Right cardiac atrium (tissue), 5 donors: ENCODE measurements at regions not wholly inside any gene's neighbourhood (a gene's known extent, or its start where the extent isn't known, plus 50 kb on each side); places are given as distances from the start of the nearest gene placed in this dataset.
A peak's percentile ranks its signal among the peaks of the same experiment; 100 is the strongest.

Experiments used
- ATAC-seq, 2 donors: fragments of 200-7000 bp; cut with Tn5 transposase; one replicate each; pipeline versions ENCODE4 v1.8.0 to v1.9.1; 2020; ENCODE audit warnings: moderate library complexity in 2 of 2, mild to moderate bottlenecking in 1 of 2
- DNase-seq, 3 donors: peaks; one replicate each; pipeline ENCODE4 v3.0.0-alpha.2; 2020
- H3K27ac ChIP-seq: one replicate; pipeline ENCODE4 v1.5.1; 2013; ENCODE audit warnings: mild to moderate bottlenecking, low read length, control low read depth, moderate library complexity
- H3K27me3 ChIP-seq: one replicate; pipeline ENCODE4 v1.6.1; 2013; ENCODE audit not compliant: control insufficient read depth, insufficient read depth
- H3K4me1 ChIP-seq: one replicate; pipeline ENCODE4 v1.6.1; 2013; ENCODE audit warnings: low read length; ENCODE audit not compliant: control insufficient read depth, insufficient read depth
- H3K4me3 ChIP-seq: one replicate; pipeline ENCODE4 v1.5.1; 2013; ENCODE audit warnings: low read length, control low read depth
- H3K9me3 ChIP-seq: one replicate; pipeline ENCODE4 v1.6.1; 2013; ENCODE audit warnings: low read length; ENCODE audit not compliant: control insufficient read depth
- WGBS: extraction: QIAGEN DNeasy Blood & Tissue Kit; methylation state at CpG from one replicate; pipeline ENCODE4 v1.1.7; 2013; 5-methylcytosine and 5-hydroxymethylcytosine counted together
- intact Hi-C, 4 donors: fragments of 100-400 bp; cut with DNase I; formaldehyde crosslinking; loops; one replicate each; pipeline versions ENCODE4 v1.11.0 to v1.14.0; 2022 to 2023
- donor health status: healthy with polysubstance abuse.
- donor health status: DM: no; HTN: yes; CAD: no.
- donor health status: DM: no; HTN: no; CAD: no.
- donor health status: DM: no; HTN: yes; CAD: no; lungs with severe emphysema.
- donor health status: DM: yes; HTN: yes; CAD: no.

GRCh38 chr13:103218253-103218652 lies 152.0 kb upstream of the SLC10A2 start:
- ATAC-seq: no peak
- no peak overlapping the region for H3K27ac ChIP-seq
- H3K4me1 ChIP-seq: no peaks in the 10 kb centered on the region
- WGBS: 53% methylated on average over 1 of the region's 1 CpG
- intact Hi-C loops: no loop called here
- no peak for DNase-seq
- H3K9me3 ChIP-seq: no peaks in the 10 kb centered on the region
- no peak overlapping the region for H3K4me3 ChIP-seq
- no peaks in the 10 kb centered on the region for H3K27me3 ChIP-seq

- 43% methylated on average over 7 of the region's 7 CpGs for WGBS
- ATAC-seq: no peak
- intact Hi-C loops: no loop called here
These were observed 146.9 kb upstream of the SLC10A2 start for GRCh38 chr13:103213152-103213551.

GRCh38 chr13:103210348-103210747 lies 144.1 kb upstream of the SLC10A2 start:
- Histone ChIP-seq H3K27me3 (no peaks in the 10 kb centered on the region), H3K4me3 (no peak overlapping the region), H3K9me3 (no peaks in the 10 kb centered on the region), H3K4me1 (no peaks in the 10 kb centered on the region), H3K27ac (no peak overlapping the region)
- DNase-seq: no peak
- intact Hi-C loops: no loop called here
- no peak for ATAC-seq
- WGBS: 90% methylated on average over 4 of the region's 4 CpGs

More at GRCh38 chr13:103213152-103213551, 146.9 kb upstream of the SLC10A2 start:
- Histone ChIP-seq H3K27ac (no peak overlapping the region), H3K9me3 (no peaks in the 10 kb centered on the region), H3K4me1 (no peaks in the 10 kb centered on the region), H3K4me3 (no peak overlapping the region), H3K27me3 (no peaks in the 10 kb centered on the region)
- DNase-seq: no peak

- ATAC-seq (no peak), DNase-seq (no peak)
- Histone ChIP-seq H3K9me3 (no peaks in the 10 kb centered on the region), H3K4me3 (no peak overlapping the region), H3K27ac (no peak overlapping the region), H3K4me1 (no peaks in the 10 kb centered on the region), H3K27me3 (no peaks in the 10 kb centered on the region)
- intact Hi-C loops: no loop called here
These were observed 137.6 kb upstream of the SLC10A2 start for GRCh38 chr13:103203735-103204330.

- WGBS: 62% methylated on average over 1 of the region's 1 CpG
- Histone ChIP-seq H3K27me3 (no peaks in the 10 kb centered on the region), H3K9me3 (no peaks in the 10 kb centered on the region), H3K4me3 (no peak overlapping the region), H3K27ac (no peak overlapping the region), H3K4me1 (no peaks in the 10 kb centered on the region)
- ATAC-seq (no peak), DNase-seq (no peak)
- intact Hi-C loops: no loop called here
These were observed 134.1 kb upstream of the SLC10A2 start for GRCh38 chr13:103200118-103200885.

- Histone ChIP-seq H3K4me3 (no peak overlapping the region), H3K4me1 (no peaks in the 10 kb centered on the region), H3K27me3 (no peaks in the 10 kb centered on the region), H3K9me3 (no peaks in the 10 kb centered on the region), H3K27ac (peak overlapping the region; percentile 9)
- intact Hi-C loops: no loop called here
- DNase-seq (no peak), ATAC-seq (peak; percentile 69 to 91)
- 68% methylated on average over 3 of the region's 3 CpGs for WGBS
These were observed 133.3 kb upstream of the SLC10A2 start for GRCh38 chr13:103199380-103200088.

GRCh38 chr13:103196356-103196755 lies 130.1 kb upstream of the SLC10A2 start:
- Histone ChIP-seq H3K4me1 (no peaks in the 10 kb centered on the region), H3K9me3 (no peaks in the 10 kb centered on the region), H3K4me3 (no peak overlapping the region), H3K27ac (no peak overlapping the region), H3K27me3 (no peaks in the 10 kb centered on the region)
- WGBS: 35% methylated on average over 3 of the region's 3 CpGs
- intact Hi-C loops: no loop called here
- ATAC-seq: no peak
- DNase-seq: no peak

- WGBS: 34% methylated on average over 1 of the region's 1 CpG
- H3K27me3 ChIP-seq: no peaks in the 10 kb centered on the region
- intact Hi-C loops: no loop called here
- no peaks in the 10 kb centered on the region for H3K4me1 ChIP-seq
- no peak overlapping the region for H3K27ac ChIP-seq
- no peak for ATAC-seq
- no peak for DNase-seq
- H3K9me3 ChIP-seq: no peaks in the 10 kb centered on the region
- no peak overlapping the region for H3K4me3 ChIP-seq
These were observed 129.5 kb upstream of the SLC10A2 start for GRCh38 chr13:103195762-103196161.

GRCh38 chr13:103194871-103195270 lies 128.7 kb upstream of the SLC10A2 start:
- Histone ChIP-seq H3K9me3 (no peaks in the 10 kb centered on the region), H3K4me3 (no peak overlapping the region), H3K27me3 (no peaks in the 10 kb centered on the region), H3K4me1 (no peaks in the 10 kb centered on the region), H3K27ac (no peak overlapping the region)
- ATAC-seq: no peak
- DNase-seq: no peak
- intact Hi-C loops: no loop called here
- WGBS: 73% methylated on average over 2 of the region's 2 CpGs

GRCh38 chr13:103192511-103193135 lies 126.4 kb upstream of the SLC10A2 start:
- no peak for ATAC-seq
- intact Hi-C loops: no loop called here
- Histone ChIP-seq H3K27ac (no peak overlapping the region), H3K4me1 (peaks cover 1% of the 10 kb centered on the region), H3K9me3 (no peaks in the 10 kb centered on the region), H3K27me3 (no peaks in the 10 kb centered on the region), H3K4me3 (no peak overlapping the region)
- DNase-seq: no peak
- 84% methylated on average over 1 of the region's 1 CpG for WGBS

GRCh38 chr13:103190841-103191240 lies 124.6 kb upstream of the SLC10A2 start:
- no peak overlapping the region for H3K27ac ChIP-seq
- 66% methylated on average over 1 of the region's 1 CpG for WGBS
- peaks cover 3% of the 10 kb centered on the region for H3K4me1 ChIP-seq
- H3K27me3 ChIP-seq: no peaks in the 10 kb centered on the region
- no peak for DNase-seq
- H3K9me3 ChIP-seq: no peaks in the 10 kb centered on the region
- ATAC-seq: no peak
- H3K4me3 ChIP-seq: no peak overlapping the region
- intact Hi-C loops: no loop called here
